ENCODE measurements at regions not wholly inside any gene's neighbourhood (a gene's known extent, or its start where the extent isn't known, plus 50 kb on each side); places are given as distances from the start of the nearest gene placed in this dataset.

DNA sequence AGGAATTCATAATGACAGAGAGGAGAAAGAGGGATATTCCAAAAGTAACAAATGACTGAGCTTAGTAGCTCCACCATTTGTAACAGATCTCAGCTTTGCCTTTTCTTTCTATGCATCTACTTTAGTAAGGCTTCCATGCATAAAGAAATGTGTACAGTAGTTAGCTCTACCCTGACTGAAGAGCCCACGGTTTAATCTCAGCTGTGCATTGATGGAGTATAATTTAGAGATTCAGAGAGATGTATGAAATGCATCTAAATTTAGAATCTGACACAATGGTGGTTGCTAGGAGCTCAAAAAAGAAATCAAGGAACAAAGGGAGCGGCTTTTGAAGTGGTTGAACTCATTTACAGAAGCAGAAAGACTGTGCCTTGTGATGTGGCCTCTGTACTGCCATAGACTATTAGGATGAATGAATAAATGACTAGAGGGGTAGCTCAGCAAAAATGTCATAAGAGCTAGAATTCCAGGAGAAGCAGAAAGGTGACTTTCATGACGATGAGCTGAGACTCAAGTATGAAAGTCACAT is 838.6 kb downstream of the RPS29 start:
- Mint-ChIP-seq H3K27me3 (ENCODE audit: low read depth) (no peaks in the 10 kb centered on the region), H3K27ac (no peak overlapping the region), H3K9me3 (peaks cover 1% of the 10 kb centered on the region), H3K36me3 (ENCODE audit: low read depth) (no peaks in the 10 kb centered on the region), H3K4me1 (ENCODE audit: low read depth) (no peaks in the 10 kb centered on the region), H3K4me3 (no peak overlapping the region)
- CTCF ChIA-PET = no interaction called here
- no peak for DNase-seq
- intact Hi-C loops (cut with micrococcal nuclease) = no loop called here

DNA sequence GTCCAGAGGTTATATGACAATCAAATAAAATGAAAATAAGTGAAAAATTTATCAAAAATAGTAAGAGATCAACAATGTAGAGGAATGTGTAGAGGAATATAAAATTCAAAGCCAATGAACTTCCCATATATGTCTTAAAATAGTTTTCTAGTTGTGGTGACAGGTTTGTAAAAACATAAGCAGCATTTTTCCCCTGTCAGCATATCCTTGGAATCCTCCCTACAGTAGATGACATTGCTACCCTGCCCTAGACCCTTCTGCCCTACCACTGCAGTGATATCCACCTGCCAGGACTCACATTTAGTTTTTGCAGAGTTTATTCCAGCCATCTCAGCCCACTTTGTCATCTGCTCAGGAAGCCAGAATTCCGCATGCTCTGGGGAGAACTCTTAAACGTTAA is 842.0 kb downstream of the RPS29 start:
- intact Hi-C loops (cut with micrococcal nuclease) = no loop called here
- Mint-ChIP-seq H3K4me3 (no peak overlapping the region), H3K36me3 (ENCODE audit: low read depth) (no peaks in the 10 kb centered on the region), H3K27ac (no peak overlapping the region), H3K9me3 (peaks cover 1% of the 10 kb centered on the region), H3K27me3 (ENCODE audit: low read depth) (no peaks in the 10 kb centered on the region), H3K4me1 (ENCODE audit: low read depth) (no peaks in the 10 kb centered on the region)
- DNase-seq = no peak
- CTCF ChIA-PET = no interaction called here

DNA sequence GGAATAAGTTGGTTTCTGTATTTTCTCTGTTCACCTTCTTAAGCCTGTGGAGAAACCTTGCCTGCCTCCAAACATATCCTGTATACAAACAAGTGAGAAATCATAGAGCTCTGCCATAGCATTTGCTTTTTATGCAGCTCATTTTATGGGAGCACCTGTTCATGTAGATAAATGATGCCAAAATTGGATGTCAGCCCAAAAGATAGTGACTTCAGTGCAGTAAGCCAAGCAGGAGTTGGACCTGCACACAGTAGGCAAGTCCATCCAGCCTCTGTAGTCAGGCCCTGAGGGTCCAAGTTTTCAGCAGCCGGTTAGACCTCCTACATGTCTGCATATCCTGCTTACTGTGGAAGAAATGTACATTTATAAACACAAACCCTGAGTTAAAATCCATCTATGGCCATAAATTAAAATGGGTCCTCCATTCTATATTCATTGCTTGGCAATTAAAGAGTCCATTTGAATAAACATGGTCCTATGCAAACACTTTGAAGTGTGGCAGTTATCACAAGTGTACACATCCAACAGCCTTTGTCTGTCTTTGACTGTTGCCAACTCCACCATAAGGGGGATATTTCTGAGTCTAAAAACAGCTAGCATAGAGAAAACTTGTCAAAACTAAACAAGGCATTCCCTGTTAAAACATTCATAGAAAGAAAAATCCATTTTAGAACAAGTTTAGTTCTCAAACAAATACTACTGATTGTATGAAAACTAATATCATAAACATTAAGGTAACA is 847.8 kb downstream of the RPS29 start:
- Mint-ChIP-seq H3K27me3 (ENCODE audit: low read depth) (no peaks in the 10 kb centered on the region), H3K9me3 (peaks cover 8% of the 10 kb centered on the region), H3K4me1 (ENCODE audit: low read depth) (no peaks in the 10 kb centered on the region), H3K27ac (no peak overlapping the region), H3K36me3 (ENCODE audit: low read depth) (no peaks in the 10 kb centered on the region), H3K4me3 (no peak overlapping the region)
- CTCF ChIA-PET = no interaction called here
- intact Hi-C loops (cut with micrococcal nuclease) = no loop called here
- DNase-seq = no peak

DNA sequence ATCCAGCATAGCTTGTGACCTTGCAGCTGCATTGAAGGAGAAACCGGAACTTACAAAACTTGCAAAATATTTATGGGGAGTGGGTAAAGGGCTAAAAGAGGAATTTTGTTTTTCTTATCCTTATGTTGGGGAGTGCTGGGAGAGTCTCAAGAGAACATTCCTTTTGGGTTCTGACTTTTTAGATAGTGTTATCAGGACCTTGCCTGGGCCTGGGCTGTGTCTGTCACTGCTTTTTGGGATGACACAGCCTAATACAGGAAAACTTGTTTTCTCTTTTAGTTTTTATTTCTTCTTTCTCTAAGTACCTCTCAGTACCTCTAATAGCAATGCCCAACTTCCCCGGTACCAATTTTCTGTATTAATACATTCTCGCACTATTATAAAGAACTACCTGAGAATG is 850.6 kb downstream of the RPS29 start:
- H3K27me3 Mint-ChIP-seq (ENCODE audit: low read depth) = no peaks in the 10 kb centered on the region
- no peaks in the 10 kb centered on the region for H3K4me1 Mint-ChIP-seq (ENCODE audit: low read depth)
- no peak overlapping the region for H3K27ac Mint-ChIP-seq
- H3K4me3 Mint-ChIP-seq = no peak overlapping the region
- CTCF ChIA-PET = no interaction called here
- DNase-seq = no peak
- intact Hi-C loops (cut with micrococcal nuclease) = no loop called here
- peaks cover 8% of the 10 kb centered on the region for H3K9me3 Mint-ChIP-seq
- no peaks in the 10 kb centered on the region for H3K36me3 Mint-ChIP-seq (ENCODE audit: low read depth)

DNA sequence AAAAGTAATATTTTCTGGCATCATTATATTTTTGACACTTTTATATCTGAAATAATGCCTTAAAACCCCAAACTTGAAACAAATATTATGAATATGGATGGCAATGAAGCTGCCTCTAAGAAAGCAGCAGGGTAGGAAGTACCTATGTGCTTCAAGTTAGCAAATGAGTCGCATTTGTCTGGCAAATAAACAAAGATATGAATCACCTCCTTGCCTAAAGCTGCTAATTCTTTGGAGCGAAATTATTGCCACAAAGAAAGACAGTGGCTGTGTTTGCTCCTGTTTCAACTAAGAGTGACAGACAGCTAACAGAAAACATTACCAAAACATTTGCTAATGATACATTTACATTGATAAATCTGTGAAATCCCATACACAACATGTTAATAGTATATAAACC is 854.9 kb downstream of the RPS29 start:
- no peak for DNase-seq
- no peak overlapping the region for H3K27ac Mint-ChIP-seq
- CTCF ChIA-PET = no interaction called here

DNA sequence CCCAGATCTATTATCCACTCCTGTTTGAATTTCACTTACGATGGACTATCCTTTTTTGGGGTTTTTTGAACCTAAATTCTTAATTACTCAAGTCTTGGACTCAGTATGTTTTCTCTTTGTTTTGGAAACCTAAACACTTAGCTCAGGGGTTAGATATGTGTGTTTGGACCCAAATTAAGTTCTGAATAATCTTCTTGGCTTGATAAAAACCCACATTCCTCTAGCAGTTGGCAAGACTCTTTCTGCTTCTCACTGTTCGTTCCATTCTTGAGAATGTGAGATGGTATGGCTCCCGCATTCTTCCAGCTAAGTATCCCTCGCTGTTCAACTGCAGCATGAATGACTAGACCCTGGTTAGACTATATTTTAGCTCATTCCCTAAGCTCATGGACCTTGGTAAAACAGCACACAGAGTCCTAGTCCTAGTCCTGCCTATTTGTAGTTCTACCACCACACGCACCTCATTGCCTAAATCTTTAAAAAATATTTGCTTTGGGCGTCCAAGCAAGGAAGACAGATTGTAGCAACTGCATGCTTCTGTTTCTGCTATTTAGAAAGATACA is 860.0 kb downstream of the RPS29 start:
- no peaks in the 10 kb centered on the region for H3K27me3 Mint-ChIP-seq (ENCODE audit: low read depth)
- no peaks in the 10 kb centered on the region for H3K4me1 Mint-ChIP-seq (ENCODE audit: low read depth)
- H3K27ac Mint-ChIP-seq = no peak overlapping the region
- intact Hi-C loops (cut with micrococcal nuclease) = no loop called here
- no peak for DNase-seq
- CTCF ChIA-PET = no interaction called here
- H3K36me3 Mint-ChIP-seq (ENCODE audit: low read depth) = no peaks in the 10 kb centered on the region
- no peak overlapping the region for H3K4me3 Mint-ChIP-seq
- no peaks in the 10 kb centered on the region for H3K9me3 Mint-ChIP-seq

More for the DNA sequence above, 854.9 kb downstream of the RPS29 start:
- no peaks in the 10 kb centered on the region for H3K4me1 Mint-ChIP-seq (ENCODE audit: low read depth)
- no peak overlapping the region for H3K4me3 Mint-ChIP-seq
- no peaks in the 10 kb centered on the region for H3K27me3 Mint-ChIP-seq (ENCODE audit: low read depth)
- intact Hi-C loops (cut with micrococcal nuclease) = no loop called here
- peaks cover 8% of the 10 kb centered on the region for H3K9me3 Mint-ChIP-seq
- no peaks in the 10 kb centered on the region for H3K36me3 Mint-ChIP-seq (ENCODE audit: low read depth)

DNA sequence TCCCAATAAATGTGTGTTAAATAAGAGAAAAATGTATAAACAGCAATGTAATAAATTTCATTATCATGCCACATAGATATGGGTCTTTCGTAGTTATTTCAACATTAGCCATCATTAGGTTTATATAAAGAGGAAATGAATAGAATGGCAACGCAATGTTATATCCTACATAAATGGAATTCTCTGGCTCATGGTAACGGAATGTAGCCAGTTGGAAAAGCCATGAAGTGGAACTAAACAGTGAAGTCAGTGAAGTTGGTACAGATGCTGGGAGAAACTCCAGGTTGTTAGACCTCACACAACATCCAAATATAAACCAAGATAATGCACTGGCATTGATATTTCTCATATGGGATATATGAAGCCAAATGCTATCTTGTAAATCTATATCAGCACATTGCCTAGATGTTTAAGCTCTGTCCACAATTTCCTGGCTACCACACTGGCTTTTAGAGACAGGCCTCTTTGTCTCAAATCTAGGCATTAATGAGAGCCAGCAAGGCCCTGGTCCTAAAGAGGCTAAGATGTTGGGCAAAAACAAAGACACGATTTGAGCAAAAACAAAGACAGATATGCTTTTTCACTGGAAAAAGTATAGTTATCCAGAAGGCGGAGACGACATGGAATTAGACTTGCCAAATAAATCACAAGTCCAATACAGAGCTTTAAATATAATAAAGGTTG is 861.0 kb downstream of the RPS29 start:
- CTCF ChIA-PET = no interaction called here
- Mint-ChIP-seq H3K27me3 (ENCODE audit: low read depth) (no peaks in the 10 kb centered on the region), H3K4me1 (ENCODE audit: low read depth) (no peaks in the 10 kb centered on the region)

DNA sequence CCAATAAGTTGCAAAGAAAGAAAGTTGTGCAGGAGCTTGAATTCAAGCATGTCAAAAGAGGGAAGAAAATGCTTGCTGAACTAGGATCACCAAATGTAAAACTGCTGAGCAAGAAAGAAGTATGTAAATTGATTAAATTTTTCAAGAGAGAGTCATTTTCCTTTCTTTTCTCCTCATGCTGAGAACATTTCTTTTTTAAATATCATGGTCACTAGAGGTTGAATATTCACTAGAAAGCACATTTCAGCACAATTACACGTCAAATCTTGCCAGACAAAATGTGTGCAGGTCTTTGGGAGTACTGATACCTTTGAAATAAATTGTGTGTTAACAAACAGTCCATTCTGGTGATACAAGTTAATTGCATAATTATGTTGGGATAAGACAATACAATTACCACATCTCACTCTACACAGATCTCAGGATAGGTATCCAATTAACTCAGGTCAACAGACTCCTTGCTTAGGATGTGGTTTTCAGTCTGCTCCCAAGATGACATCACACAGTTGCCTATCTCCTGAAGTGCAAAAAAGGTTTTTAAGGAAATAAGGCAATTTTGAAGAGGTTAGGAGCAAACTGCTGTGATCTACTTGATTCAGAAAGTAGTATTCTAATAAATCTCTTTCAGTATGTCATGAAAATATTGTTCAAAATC is 862.2 kb downstream of the RPS29 start:
- CTCF ChIA-PET = no interaction called here

More for the DNA sequence above, 861.0 kb downstream of the RPS29 start:
- intact Hi-C loops (cut with micrococcal nuclease) = no loop called here
- H3K9me3 Mint-ChIP-seq = no peaks in the 10 kb centered on the region
- no peak for DNase-seq
- no peaks in the 10 kb centered on the region for H3K36me3 Mint-ChIP-seq (ENCODE audit: low read depth)
- no peak overlapping the region for H3K27ac Mint-ChIP-seq
- no peak overlapping the region for H3K4me3 Mint-ChIP-seq

DNA sequence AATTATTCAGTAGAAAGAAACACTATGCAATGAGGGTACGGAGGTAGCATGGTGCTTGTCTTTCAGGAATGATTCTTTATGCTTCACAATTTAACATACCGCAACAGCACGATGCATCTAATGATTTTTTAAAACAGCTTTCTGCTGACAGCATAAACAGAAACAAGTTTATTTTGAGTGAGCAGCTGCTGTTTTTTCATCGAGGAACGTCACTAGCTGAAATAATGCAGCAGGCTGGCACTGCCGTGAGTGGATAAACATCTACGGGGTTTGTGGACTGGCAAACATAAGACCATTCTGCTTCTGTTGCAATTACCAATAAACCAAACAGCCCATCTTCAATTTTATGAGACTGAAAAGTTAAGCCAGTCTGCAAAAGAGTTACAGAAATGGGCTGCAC is 871.8 kb downstream of the RPS29 start:
- Mint-ChIP-seq H3K27me3 (ENCODE audit: low read depth) (no peaks in the 10 kb centered on the region), H3K4me1 (ENCODE audit: low read depth) (no peaks in the 10 kb centered on the region), H3K27ac (no peak overlapping the region), H3K4me3 (no peak overlapping the region), H3K9me3 (no peaks in the 10 kb centered on the region), H3K36me3 (ENCODE audit: low read depth) (no peaks in the 10 kb centered on the region)
- CTCF ChIA-PET = no interaction called here
- intact Hi-C loops (cut with micrococcal nuclease) = no loop called here
- DNase-seq = no peak

More for the DNA sequence above, 862.2 kb downstream of the RPS29 start:
- no peaks in the 10 kb centered on the region for H3K36me3 Mint-ChIP-seq (ENCODE audit: low read depth)
- no peak overlapping the region for H3K27ac Mint-ChIP-seq
- no peak overlapping the region for H3K4me3 Mint-ChIP-seq
- no peaks in the 10 kb centered on the region for H3K9me3 Mint-ChIP-seq
- H3K27me3 Mint-ChIP-seq (ENCODE audit: low read depth) = no peaks in the 10 kb centered on the region
- intact Hi-C loops (cut with micrococcal nuclease) = no loop called here
- DNase-seq = no peak
- H3K4me1 Mint-ChIP-seq (ENCODE audit: low read depth) = no peaks in the 10 kb centered on the region

DNA sequence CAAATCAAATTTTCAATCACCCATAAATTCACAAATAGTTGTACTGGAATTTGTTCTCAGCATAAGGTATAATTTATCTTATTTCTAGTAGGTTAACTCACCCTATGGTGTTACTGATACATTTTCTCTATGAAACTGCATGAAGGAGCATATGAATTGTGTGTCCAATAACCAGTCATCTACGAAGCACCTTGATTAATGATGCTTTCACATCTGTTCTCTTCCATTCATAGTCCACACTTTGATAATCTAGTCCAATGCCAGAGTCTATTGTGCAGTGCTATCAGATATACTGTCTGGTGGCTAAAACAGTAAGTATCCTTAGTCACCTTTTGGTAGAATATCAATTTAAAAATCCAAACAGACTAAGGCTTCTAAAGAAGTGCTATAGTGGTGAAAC is 876.0 kb downstream of the RPS29 start:
- Mint-ChIP-seq H3K27me3 (ENCODE audit: low read depth) (no peaks in the 10 kb centered on the region), H3K4me3 (no peak overlapping the region), H3K9me3 (no peaks in the 10 kb centered on the region), H3K4me1 (ENCODE audit: low read depth) (no peaks in the 10 kb centered on the region), H3K36me3 (ENCODE audit: low read depth) (no peaks in the 10 kb centered on the region), H3K27ac (no peak overlapping the region)
- CTCF ChIA-PET = no interaction called here
- no peak for DNase-seq
- intact Hi-C loops (cut with micrococcal nuclease) = no loop called here

DNA sequence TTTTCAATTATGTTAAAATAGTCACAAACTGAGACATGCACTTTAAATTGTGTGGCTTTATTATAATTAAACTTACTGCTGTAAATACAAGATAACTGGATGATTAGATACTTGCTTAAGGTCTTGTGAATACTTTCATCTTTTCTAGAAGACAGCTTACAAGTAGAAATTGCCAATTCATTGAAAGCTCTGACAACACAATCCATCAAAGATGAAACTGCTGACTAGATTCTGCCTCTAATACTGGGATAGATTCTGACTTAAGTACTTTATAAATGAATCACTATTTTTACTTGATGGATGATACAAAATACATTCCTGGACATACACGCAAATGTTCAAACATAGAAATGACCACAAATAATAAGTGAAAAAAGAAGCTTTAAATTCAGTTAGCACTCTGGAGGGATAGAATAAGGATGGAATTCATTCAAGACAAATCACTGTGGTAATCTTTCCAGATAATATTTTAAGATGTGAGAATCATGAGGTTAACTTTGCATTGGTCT is 876.8 kb downstream of the RPS29 start:
- Mint-ChIP-seq H3K27ac (no peak overlapping the region), H3K36me3 (ENCODE audit: low read depth) (no peaks in the 10 kb centered on the region), H3K9me3 (no peaks in the 10 kb centered on the region), H3K4me1 (ENCODE audit: low read depth) (no peaks in the 10 kb centered on the region), H3K4me3 (no peak overlapping the region), H3K27me3 (ENCODE audit: low read depth) (no peaks in the 10 kb centered on the region)
- intact Hi-C loops (cut with micrococcal nuclease) = no loop called here
- CTCF ChIA-PET = no interaction called here
- DNase-seq = no peak

DNA sequence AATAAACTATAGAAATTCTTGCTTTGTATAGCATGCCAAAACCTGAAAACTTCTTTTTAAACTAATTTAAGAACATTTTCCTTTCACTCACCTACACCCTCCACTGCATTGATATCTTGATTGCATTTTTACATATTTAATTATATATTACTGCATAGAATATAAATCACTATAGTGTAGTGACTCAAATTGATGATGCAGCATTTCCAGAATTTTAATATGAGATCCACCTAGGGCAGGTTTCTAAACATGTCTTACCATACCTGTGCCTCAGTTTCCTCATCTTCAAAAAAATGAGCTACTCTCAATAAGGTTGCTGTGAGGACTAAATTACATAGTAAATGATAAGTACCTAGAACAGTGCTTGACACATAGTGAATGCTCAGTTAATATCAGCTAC is 881.5 kb downstream of the RPS29 start:
- H3K27ac Mint-ChIP-seq = no peak overlapping the region
- H3K4me1 Mint-ChIP-seq (ENCODE audit: low read depth) = no peaks in the 10 kb centered on the region
- H3K36me3 Mint-ChIP-seq (ENCODE audit: low read depth) = no peaks in the 10 kb centered on the region
- peaks cover 4% of the 10 kb centered on the region for H3K9me3 Mint-ChIP-seq
- no peak overlapping the region for H3K4me3 Mint-ChIP-seq
- CTCF ChIA-PET = interaction anchor here (0.5 kb wide), 1 partner anchor 24 kb away, joined by 3 read pairs; no protein-coding TSS in a partner anchor
- no peaks in the 10 kb centered on the region for H3K27me3 Mint-ChIP-seq (ENCODE audit: low read depth)
- intact Hi-C loops (cut with micrococcal nuclease) = no loop called here
- no peak for DNase-seq
